ENCODE measurements at regions not wholly inside any gene's neighbourhood (a gene's known extent, or its start where the extent isn't known, plus 50 kb on each side); places are given as distances from the start of the nearest gene placed in this dataset.

DNA sequence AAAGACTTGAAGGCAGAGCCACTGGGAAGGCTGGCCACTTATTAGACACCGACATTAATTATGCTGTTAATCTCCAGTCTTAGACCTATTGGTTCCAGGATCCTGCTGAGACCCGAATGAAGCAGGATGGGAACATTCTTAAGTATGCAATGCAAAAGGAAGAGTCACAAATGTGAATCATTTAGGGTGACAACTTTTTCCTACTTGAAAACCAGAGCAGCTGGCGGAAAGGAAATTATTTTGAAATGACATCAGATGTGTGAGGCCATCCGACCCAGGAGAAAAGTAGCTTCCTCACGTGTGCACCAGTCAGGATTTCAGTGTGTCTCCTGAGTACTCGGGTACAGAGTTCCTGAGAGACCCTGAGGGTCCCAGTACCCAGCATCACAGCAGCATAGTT, 222.9 kb upstream of the NCKAP5 start (continued):
- no peak for TF ChIP-seq POLR2AphosphoS5 (IDR thresholded peaks at IDR 0.05; ENCODE audit: low read depth)
- TF ChIP-seq EZH2phosphoT487 (IDR thresholded peaks at IDR 0.05; ENCODE audit: unreplicated experiment), result no peak
- TF ChIP-seq, protein P1, sequence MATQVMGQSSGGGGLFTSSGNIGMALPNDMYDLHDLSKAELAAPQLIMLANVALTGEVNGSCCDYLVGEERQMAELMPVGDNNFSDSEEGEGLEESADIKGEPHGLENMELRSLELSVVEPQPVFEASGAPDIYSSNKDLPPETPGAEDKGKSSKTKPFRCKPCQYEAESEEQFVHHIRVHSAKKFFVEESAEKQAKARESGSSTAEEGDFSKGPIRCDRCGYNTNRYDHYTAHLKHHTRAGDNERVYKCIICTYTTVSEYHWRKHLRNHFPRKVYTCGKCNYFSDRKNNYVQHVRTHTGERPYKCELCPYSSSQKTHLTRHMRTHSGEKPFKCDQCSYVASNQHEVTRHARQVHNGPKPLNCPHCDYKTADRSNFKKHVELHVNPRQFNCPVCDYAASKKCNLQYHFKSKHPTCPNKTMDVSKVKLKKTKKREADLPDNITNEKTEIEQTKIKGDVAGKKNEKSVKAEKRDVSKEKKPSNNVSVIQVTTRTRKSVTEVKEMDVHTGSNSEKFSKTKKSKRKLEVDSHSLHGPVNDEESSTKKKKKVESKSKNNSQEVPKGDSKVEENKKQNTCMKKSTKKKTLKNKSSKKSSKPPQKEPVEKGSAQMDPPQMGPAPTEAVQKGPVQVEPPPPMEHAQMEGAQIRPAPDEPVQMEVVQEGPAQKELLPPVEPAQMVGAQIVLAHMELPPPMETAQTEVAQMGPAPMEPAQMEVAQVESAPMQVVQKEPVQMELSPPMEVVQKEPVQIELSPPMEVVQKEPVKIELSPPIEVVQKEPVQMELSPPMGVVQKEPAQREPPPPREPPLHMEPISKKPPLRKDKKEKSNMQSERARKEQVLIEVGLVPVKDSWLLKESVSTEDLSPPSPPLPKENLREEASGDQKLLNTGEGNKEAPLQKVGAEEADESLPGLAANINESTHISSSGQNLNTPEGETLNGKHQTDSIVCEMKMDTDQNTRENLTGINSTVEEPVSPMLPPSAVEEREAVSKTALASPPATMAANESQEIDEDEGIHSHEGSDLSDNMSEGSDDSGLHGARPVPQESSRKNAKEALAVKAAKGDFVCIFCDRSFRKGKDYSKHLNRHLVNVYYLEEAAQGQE (IDR thresholded peaks at IDR 0.05; ENCODE audit: unreplicated experiment), result no peak
- no peak for TF ChIP-seq JUNB (IDR thresholded peaks at IDR 0.05; ENCODE audit: unreplicated experiment)
- no peak for TF ChIP-seq ZNF114 (CRISPR knock-in tag; IDR thresholded peaks at IDR 0.05)
- TF ChIP-seq, protein P2, sequence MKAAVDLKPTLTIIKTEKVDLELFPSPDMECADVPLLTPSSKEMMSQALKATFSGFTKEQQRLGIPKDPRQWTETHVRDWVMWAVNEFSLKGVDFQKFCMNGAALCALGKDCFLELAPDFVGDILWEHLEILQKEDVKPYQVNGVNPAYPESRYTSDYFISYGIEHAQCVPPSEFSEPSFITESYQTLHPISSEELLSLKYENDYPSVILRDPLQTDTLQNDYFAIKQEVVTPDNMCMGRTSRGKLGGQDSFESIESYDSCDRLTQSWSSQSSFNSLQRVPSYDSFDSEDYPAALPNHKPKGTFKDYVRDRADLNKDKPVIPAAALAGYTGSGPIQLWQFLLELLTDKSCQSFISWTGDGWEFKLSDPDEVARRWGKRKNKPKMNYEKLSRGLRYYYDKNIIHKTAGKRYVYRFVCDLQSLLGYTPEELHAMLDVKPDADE (IDR thresholded peaks at IDR 0.05), result no peak
- TF ChIP-seq EZH2 (IDR thresholded peaks at IDR 0.05; ENCODE audit: low read depth, unreplicated experiment), result no peak
- TF ChIP-seq CREB1 (CRISPR knock-in tag; IDR thresholded peaks at IDR 0.05; ENCODE audit: low read depth), result no peak
- TF ChIP-seq, protein P3, sequence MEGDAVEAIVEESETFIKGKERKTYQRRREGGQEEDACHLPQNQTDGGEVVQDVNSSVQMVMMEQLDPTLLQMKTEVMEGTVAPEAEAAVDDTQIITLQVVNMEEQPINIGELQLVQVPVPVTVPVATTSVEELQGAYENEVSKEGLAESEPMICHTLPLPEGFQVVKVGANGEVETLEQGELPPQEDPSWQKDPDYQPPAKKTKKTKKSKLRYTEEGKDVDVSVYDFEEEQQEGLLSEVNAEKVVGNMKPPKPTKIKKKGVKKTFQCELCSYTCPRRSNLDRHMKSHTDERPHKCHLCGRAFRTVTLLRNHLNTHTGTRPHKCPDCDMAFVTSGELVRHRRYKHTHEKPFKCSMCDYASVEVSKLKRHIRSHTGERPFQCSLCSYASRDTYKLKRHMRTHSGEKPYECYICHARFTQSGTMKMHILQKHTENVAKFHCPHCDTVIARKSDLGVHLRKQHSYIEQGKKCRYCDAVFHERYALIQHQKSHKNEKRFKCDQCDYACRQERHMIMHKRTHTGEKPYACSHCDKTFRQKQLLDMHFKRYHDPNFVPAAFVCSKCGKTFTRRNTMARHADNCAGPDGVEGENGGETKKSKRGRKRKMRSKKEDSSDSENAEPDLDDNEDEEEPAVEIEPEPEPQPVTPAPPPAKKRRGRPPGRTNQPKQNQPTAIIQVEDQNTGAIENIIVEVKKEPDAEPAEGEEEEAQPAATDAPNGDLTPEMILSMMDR (conservative IDR thresholded peaks at IDR 0.05; ENCODE audit: low read depth in 2 of 2), result no peak
- TF ChIP-seq STAT1 (IDR thresholded peaks at IDR 0.05; ENCODE audit: unreplicated experiment), result no peak

DNA sequence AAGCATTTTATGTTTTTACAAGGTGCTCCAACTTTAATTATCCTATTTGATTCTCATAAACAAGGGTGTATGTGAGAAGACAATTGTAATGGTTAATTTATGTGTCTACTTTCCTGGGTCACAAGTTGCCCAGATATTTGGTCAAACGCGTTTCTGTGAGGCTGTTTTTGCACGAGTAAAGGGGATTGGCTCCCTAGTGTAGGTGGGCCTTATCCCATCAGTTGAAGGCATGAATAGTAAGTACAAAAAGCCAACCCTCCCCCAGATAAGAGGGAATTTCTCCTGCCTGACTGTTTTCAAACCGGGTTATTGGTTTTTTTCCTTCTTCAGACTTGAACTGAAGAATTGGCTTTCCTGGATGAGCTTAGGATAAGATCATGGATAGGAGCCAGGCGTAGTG, 224.0 kb upstream of the NCKAP5 start:
- H3K4me1 Mint-ChIP-seq, result peaks cover 4% of the 10 kb centered on the region; the same call in 2 of the 3 replicates
- no peak for TF ChIP-seq EZH2 (IDR thresholded peaks at IDR 0.05; ENCODE audit: low read depth, unreplicated experiment)
- no peak for TF ChIP-seq STAT1 (IDR thresholded peaks at IDR 0.05; ENCODE audit: unreplicated experiment)
- TF ChIP-seq NANOG (IDR thresholded peaks at IDR 0.05; ENCODE audit: borderline replicate concordance), result no peak
- no peak for TF ChIP-seq ZNF114 (CRISPR knock-in tag; IDR thresholded peaks at IDR 0.05)
- TF ChIP-seq, protein P4, sequence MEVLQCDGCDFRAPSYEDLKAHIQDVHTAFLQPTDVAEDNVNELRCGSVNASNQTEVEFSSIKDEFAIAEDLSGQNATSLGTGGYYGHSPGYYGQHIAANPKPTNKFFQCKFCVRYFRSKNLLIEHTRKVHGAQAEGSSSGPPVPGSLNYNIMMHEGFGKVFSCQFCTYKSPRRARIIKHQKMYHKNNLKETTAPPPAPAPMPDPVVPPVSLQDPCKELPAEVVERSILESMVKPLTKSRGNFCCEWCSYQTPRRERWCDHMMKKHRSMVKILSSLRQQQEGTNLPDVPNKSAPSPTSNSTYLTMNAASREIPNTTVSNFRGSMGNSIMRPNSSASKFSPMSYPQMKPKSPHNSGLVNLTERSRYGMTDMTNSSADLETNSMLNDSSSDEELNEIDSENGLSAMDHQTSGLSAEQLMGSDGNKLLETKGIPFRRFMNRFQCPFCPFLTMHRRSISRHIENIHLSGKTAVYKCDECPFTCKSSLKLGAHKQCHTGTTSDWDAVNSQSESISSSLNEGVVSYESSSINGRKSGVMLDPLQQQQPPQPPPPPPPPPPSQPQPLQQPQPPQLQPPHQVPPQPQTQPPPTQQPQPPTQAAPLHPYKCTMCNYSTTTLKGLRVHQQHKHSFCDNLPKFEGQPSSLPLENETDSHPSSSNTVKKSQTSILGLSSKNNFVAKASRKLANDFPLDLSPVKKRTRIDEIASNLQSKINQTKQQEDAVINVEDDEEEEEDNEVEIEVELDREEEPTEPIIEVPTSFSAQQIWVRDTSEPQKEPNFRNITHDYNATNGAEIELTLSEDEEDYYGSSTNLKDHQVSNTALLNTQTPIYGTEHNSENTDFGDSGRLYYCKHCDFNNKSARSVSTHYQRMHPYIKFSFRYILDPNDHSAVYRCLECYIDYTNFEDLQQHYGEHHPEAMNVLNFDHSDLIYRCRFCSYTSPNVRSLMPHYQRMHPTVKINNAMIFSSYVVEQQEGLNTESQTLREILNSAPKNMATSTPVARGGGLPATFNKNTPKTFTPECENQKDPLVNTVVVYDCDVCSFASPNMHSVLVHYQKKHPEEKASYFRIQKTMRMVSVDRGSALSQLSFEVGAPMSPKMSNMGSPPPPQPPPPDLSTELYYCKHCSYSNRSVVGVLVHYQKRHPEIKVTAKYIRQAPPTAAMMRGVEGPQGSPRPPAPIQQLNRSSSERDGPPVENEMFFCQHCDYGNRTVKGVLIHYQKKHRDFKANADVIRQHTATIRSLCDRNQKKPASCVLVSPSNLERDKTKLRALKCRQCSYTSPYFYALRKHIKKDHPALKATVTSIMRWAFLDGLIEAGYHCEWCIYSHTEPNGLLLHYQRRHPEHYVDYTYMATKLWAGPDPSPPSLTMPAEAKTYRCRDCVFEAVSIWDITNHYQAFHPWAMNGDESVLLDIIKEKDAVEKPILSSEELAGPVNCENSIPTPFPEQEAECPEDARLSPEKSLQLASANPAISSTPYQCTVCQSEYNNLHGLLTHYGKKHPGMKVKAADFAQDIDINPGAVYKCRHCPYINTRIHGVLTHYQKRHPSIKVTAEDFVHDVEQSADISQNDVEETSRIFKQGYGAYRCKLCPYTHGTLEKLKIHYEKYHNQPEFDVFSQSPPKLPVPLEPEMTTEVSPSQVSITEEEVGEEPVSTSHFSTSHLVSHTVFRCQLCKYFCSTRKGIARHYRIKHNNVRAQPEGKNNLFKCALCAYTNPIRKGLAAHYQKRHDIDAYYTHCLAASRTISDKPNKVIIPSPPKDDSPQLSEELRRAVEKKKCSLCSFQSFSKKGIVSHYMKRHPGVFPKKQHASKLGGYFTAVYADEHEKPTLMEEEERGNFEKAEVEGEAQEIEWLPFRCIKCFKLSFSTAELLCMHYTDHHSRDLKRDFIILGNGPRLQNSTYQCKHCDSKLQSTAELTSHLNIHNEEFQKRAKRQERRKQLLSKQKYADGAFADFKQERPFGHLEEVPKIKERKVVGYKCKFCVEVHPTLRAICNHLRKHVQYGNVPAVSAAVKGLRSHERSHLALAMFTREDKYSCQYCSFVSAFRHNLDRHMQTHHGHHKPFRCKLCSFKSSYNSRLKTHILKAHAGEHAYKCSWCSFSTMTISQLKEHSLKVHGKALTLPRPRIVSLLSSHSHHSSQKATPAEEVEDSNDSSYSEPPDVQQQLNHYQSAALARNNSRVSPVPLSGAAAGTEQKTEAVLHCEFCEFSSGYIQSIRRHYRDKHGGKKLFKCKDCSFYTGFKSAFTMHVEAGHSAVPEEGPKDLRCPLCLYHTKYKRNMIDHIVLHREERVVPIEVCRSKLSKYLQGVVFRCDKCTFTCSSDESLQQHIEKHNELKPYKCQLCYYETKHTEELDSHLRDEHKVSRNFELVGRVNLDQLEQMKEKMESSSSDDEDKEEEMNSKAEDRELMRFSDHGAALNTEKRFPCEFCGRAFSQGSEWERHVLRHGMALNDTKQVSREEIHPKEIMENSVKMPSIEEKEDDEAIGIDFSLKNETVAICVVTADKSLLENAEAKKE (CRISPR knock-in tag; IDR thresholded peaks at IDR 0.05), result no peak
- no peak for TF ChIP-seq ZNF331 (CRISPR knock-in tag; IDR thresholded peaks at IDR 0.05; ENCODE audit: low read depth)
- no peak for ATAC-seq

More for the DNA sequence above, 224.0 kb upstream of the NCKAP5 start:
- Mint-ChIP-seq H3K36me3 (ENCODE audit: low read depth) (no peaks in the 10 kb centered on the region), H3K4me3 (no peak overlapping the region), H3K27ac (no peak overlapping the region), H3K27me3 (ENCODE audit: insufficient read depth, low read depth, poor library complexity) (no peaks in the 10 kb centered on the region), H3K9me3 (peaks cover 19% of the 10 kb centered on the region; the same call in 2 of the 3 replicates)
- Histone ChIP-seq H3K27ac (ENCODE audit: low read depth) (no peak overlapping the region), H3F3A (replicated peaks; ENCODE audit: low read depth) (no peaks in the 10 kb centered on the region), H3K4me2 (no peak overlapping the region), H3K36me3 (ENCODE audit: insufficient read depth) (no peaks in the 10 kb centered on the region), H2AFZ (no peak overlapping the region), H3K79me2 (replicated peaks; ENCODE audit: insufficient read depth) (no peaks in the 10 kb centered on the region), H3K4me3 (no peak overlapping the region), H3K4me1 (ENCODE audit: insufficient read depth) (no peaks in the 10 kb centered on the region), H3K27me3 (ENCODE audit: insufficient read depth) (no peaks in the 10 kb centered on the region), H4K20me1 (replicated peaks; ENCODE audit: insufficient read depth) (no peaks in the 10 kb centered on the region), H3K9me2 (ENCODE audit: insufficient read depth) (no peaks in the 10 kb centered on the region; the same call in 1 of the 2 replicates)
- no peak for DNase-seq (ENCODE audit: low spot score)

Data from GM23338 (cell line).